Endothelial cell of umbilical vein (primary cell): ENCODE measurements at regions not wholly inside any gene's neighbourhood (a gene's known extent, or its start where the extent isn't known, plus 50 kb on each side); places are given as distances from the start of the nearest gene placed in this dataset.

ENCODE experiments used
- BruUV-seq: library from RNA; stranded (reverse); fragments of 400-500 nt; replicated peaks from 2 replicates; lab custom pipeline; 2021; lab: Mats Ljungman, UMichigan
- CTCF ChIA-PET: fragments of 300-600, 350-600 bp; sonication (Branson Sonifier 250); formaldehyde crosslinking; loops from one replicate; lab custom pipeline; 2021; ENCODE audit warnings: antibody characterized with exemption, inconsistent platforms; lab: Charles Lee
- POLR2A ChIA-PET: fragments of 300-600, 350-600 bp; sonication (Branson Sonifier 250); formaldehyde crosslinking; loops from one replicate; lab custom pipeline; 2021; ENCODE audit warnings: antibody characterized with exemption, inconsistent platforms; lab: Charles Lee
- DNase-seq: peaks from one replicate; pipeline ENCODE4 v3.0.0-alpha.2; 2011; ENCODE audit warnings: low read depth, low spot score
- FAIRE-seq: peaks from 2 replicates; lab custom pipeline; 2011; peaks lifted over from hg19 to GRCh38; lab: Jason Lieb, UNC
- H2AFZ ChIP-seq: 2 replicates; pipeline ENCODE4 v1.6.0; 2012; ENCODE audit warnings: low read depth, low read length, control low read depth, inconsistent platforms
- H3K27ac ChIP-seq: 2 replicates; pipeline ENCODE4 v1.5.1; 2011; ENCODE audit warnings: low read depth, mild to moderate bottlenecking, control low read depth, low read length, moderate library complexity; ENCODE audit not compliant: insufficient read depth
- H3K27me3 ChIP-seq, 2 experiments: 2 replicates each; pipeline versions ENCODE4 v1.6.0 to v1.6.1; 2011; ENCODE audit warnings: low read length in 2 of 2, mixed read lengths in 1 of 2; ENCODE audit not compliant: control insufficient read depth in 2 of 2, insufficient read depth in 2 of 2
- H3K36me3 ChIP-seq, 2 experiments: 2 replicates in 1 of 2; 3 replicates in 1 of 2; pipeline ENCODE4 v1.5.1; 2011; ENCODE audit warnings: low read length in 2 of 2, mild to moderate bottlenecking in 1 of 2, moderate library complexity in 1 of 2; ENCODE audit not compliant: control insufficient read depth in 2 of 2, insufficient read depth in 2 of 2; ENCODE audit errors: extremely low read depth in 1 of 2
- H3K4me1 ChIP-seq: 3 replicates; pipeline ENCODE4 v1.5.1; 2011; ENCODE audit warnings: mild to moderate bottlenecking, low read length; ENCODE audit not compliant: control insufficient read depth, insufficient read depth; ENCODE audit errors: extremely low read depth
- H3K4me2 ChIP-seq: 2 replicates; pipeline ENCODE4 v1.6.1; 2011; ENCODE audit warnings: low read length, control low read depth, mixed read lengths; ENCODE audit not compliant: insufficient read depth
- H3K4me3 ChIP-seq, 3 experiments: fragments of 200-600 bp in 1 of 3; sonication (generic), shearing (Covaris generic) in 1 of 3; replicated peaks in 1 of 3; 2 replicates each; pipeline ENCODE4 v1.5.1; 2011 to 2016; ENCODE audit warnings: control low read depth in 3 of 3, low read length in 3 of 3, mild to moderate bottlenecking in 2 of 3, inconsistent platforms in 1 of 3, low read depth in 1 of 3, moderate library complexity in 1 of 3; ENCODE audit not compliant: insufficient read depth in 1 of 3
- H3K79me2 ChIP-seq: 2 replicates; pipeline ENCODE4 v1.6.0; 2012; ENCODE audit warnings: low read length, inconsistent platforms; ENCODE audit not compliant: control insufficient read depth, insufficient read depth
- H3K9ac ChIP-seq: replicated peaks from 2 replicates; pipeline ENCODE3; 2011; ENCODE audit warnings: low read length, control low read depth; ENCODE audit not compliant: insufficient read depth; ENCODE audit errors: extremely low read depth
- H3K9me1 ChIP-seq: replicated peaks from 3 replicates; pipeline ENCODE4 v1.6.0; 2011; ENCODE audit warnings: mild to moderate bottlenecking, low read length; ENCODE audit not compliant: control insufficient read depth, insufficient read depth; ENCODE audit errors: extremely low read depth
- H3K9me3 ChIP-seq: replicated peaks from 2 replicates; pipeline ENCODE4 v1.5.1; 2012; ENCODE audit warnings: low read length, inconsistent platforms; ENCODE audit not compliant: control insufficient read depth, insufficient read depth
- H4K20me1 ChIP-seq: replicated peaks from 2 replicates; pipeline ENCODE3; 2011; ENCODE audit warnings: mild to moderate bottlenecking, low read length; ENCODE audit not compliant: control insufficient read depth, insufficient read depth; ENCODE audit errors: extremely low read depth
- EZH2 ChIP-seq: IDR thresholded peaks from 2 replicates; pipeline ENCODE4 v1.6.1; 2012; ENCODE audit warnings: borderline replicate concordance, low read depth, mild to moderate bottlenecking, moderate library complexity, low read length, inconsistent platforms; ENCODE audit not compliant: severe bottlenecking
- FOS ChIP-seq: IDR thresholded peaks from 2 replicates; pipeline ENCODE4 v1.6.1; 2011; ENCODE audit warnings: mild to moderate bottlenecking, low read length, moderate library complexity, borderline replicate concordance; ENCODE audit not compliant: insufficient read depth
- GATA2 ChIP-seq: IDR thresholded peaks from 2 replicates; pipeline ENCODE4 v1.7.0; 2011; ENCODE audit warnings: low read depth, mild to moderate bottlenecking, moderate library complexity, mixed read lengths, low read length; ENCODE audit not compliant: insufficient read length, insufficient read depth
- JUN ChIP-seq: IDR thresholded peaks from 2 replicates; pipeline ENCODE4 v1.6.1; 2011; ENCODE audit warnings: borderline replicate concordance, low read depth; ENCODE audit not compliant: insufficient read length, insufficient read depth
- MAX ChIP-seq: IDR thresholded peaks from 2 replicates; pipeline ENCODE4 v1.6.1; 2011; ENCODE audit not compliant: insufficient read depth, insufficient read length
- MYC ChIP-seq: IDR thresholded peaks from one replicate; pipeline ENCODE4 v1.6.1; 2011; ENCODE audit warnings: mild to moderate bottlenecking, low read depth, low read length
- POLR2A ChIP-seq: IDR thresholded peaks from 2 replicates; pipeline ENCODE4 v1.6.1; 2012; ENCODE audit warnings: low read depth, mild to moderate bottlenecking, control low read depth, low read length
- POLR2AphosphoS5 ChIP-seq: IDR thresholded peaks from 2 replicates; pipeline ENCODE4 v1.6.1; 2012; ENCODE audit warnings: low read depth, mild to moderate bottlenecking, control low read depth, low read length, moderate library complexity; ENCODE audit not compliant: insufficient read depth
- dilution Hi-C: fragments of 300-500 bp; cut with MboI; formaldehyde crosslinking; loops from one replicate; pipeline ENCODE4 v1.15.0; 2019; ENCODE audit warnings: low sequenced_read_pairs; ENCODE audit not compliant: extremely low pct_ligation_motif_present
- intact Hi-C: fragments of 100-400 bp; cut with micrococcal nuclease; formaldehyde crosslinking; loops from one replicate; pipeline ENCODE4 v1.10.0; 2022
- TF ChIP-seq, protein P1 (sequence below), 2 donors: IDR thresholded peaks; 1 replicate in 1 of 2; 2 replicates in 1 of 2; pipeline ENCODE4 v1.5.1; 2011; ENCODE audit warnings: low read length in 2 of 2, mild to moderate bottlenecking in 2 of 2, moderate library complexity in 2 of 2, control low read depth in 1 of 2, inconsistent platforms in 1 of 2, low read depth in 1 of 2; ENCODE audit not compliant: insufficient read depth in 1 of 2; ENCODE audit errors: extremely low read depth in 1 of 2

DNA sequence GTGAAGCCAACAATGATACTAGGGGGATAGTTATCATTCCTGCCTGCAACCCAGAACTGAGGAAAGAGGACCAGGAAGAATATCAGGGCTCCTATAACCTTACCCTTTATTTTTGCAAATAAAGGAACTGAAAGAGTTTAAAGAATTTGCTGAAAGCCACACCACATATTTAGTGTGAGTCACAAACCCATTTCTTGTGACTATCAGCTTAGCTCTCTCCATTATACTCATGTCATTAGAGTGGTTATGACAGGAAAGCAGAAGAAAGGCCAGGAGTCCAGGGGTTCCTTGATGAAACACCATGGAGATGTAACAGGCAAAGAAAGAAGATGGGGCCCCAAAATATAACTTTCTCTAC is 141.1 kb upstream of the SAMSN1 start:
- no peak overlapping the region for H2AFZ ChIP-seq
- POLR2A ChIA-PET, result no interaction called here
- no peak overlapping the region for H3K4me3 ChIP-seq
- no peak overlapping the region for H3K27ac ChIP-seq
- FAIRE-seq (no peak), DNase-seq (no peak)
- no peaks in the 10 kb centered on the region for H3K79me2 ChIP-seq
- H3K4me2 ChIP-seq, result no peak overlapping the region
- intact Hi-C loops, result no loop called here
- no peak for TF ChIP-seq JUN
- no peak for TF ChIP-seq FOS
- no peak for TF ChIP-seq EZH2
- no peak for TF ChIP-seq POLR2AphosphoS5
- no peak for TF ChIP-seq POLR2A
- CTCF ChIA-PET, result interaction anchor here (1.2 kb wide), 1 partner anchor 51 kb away, joined by 3 read pairs; no protein-coding TSS in a partner anchor
- no peaks in the 10 kb centered on the region for H3K9me1 ChIP-seq
- no peaks in the 10 kb centered on the region for H3K27me3 ChIP-seq
- H3K9ac ChIP-seq, result no peak overlapping the region
- dilution Hi-C loops, result no loop called here
- H3K9me3 ChIP-seq, result no peaks in the 10 kb centered on the region
- peaks cover 10% of the 10 kb centered on the region for H3K4me1 ChIP-seq
- BruUV-seq, result no TSS peak
- H4K20me1 ChIP-seq, result no peaks in the 10 kb centered on the region
- no peaks in the 10 kb centered on the region for H3K36me3 ChIP-seq

- ChIA-PET POLR2A (no interaction called here), CTCF (interaction anchor here (1.2 kb wide), 1 partner anchor 51 kb away, joined by 3 read pairs; no protein-coding TSS in a partner anchor)
- Histone ChIP-seq H3K27ac (no peak overlapping the region), H3K4me1 (peaks cover 10% of the 10 kb centered on the region), H3K79me2 (no peaks in the 10 kb centered on the region), H3K9ac (no peak overlapping the region), H3K4me2 (no peak overlapping the region), H2AFZ (no peak overlapping the region), H3K4me3 (no peak overlapping the region), H3K9me1 (no peaks in the 10 kb centered on the region), H4K20me1 (no peaks in the 10 kb centered on the region), H3K9me3 (no peaks in the 10 kb centered on the region), H3K36me3 (no peaks in the 10 kb centered on the region), H3K27me3 (no peaks in the 10 kb centered on the region)
- TF ChIP-seq EZH2 (no peak), MYC (no peak), JUN (no peak), FOS (no peak), MAX (no peak), POLR2A (no peak), POLR2AphosphoS5 (no peak), GATA2 (no peak)
- TF ChIP-seq, protein P1, sequence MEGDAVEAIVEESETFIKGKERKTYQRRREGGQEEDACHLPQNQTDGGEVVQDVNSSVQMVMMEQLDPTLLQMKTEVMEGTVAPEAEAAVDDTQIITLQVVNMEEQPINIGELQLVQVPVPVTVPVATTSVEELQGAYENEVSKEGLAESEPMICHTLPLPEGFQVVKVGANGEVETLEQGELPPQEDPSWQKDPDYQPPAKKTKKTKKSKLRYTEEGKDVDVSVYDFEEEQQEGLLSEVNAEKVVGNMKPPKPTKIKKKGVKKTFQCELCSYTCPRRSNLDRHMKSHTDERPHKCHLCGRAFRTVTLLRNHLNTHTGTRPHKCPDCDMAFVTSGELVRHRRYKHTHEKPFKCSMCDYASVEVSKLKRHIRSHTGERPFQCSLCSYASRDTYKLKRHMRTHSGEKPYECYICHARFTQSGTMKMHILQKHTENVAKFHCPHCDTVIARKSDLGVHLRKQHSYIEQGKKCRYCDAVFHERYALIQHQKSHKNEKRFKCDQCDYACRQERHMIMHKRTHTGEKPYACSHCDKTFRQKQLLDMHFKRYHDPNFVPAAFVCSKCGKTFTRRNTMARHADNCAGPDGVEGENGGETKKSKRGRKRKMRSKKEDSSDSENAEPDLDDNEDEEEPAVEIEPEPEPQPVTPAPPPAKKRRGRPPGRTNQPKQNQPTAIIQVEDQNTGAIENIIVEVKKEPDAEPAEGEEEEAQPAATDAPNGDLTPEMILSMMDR (IDR thresholded peaks at IDR 0.05; ENCODE audit: extremely low read depth in 1 of 2, insufficient read depth in 1 of 2, low read depth in 1 of 2, low read length in 2 of 2), result no peak
- DNase-seq (no peak), FAIRE-seq (no peak)
- intact Hi-C loops (no loop called here), dilution Hi-C loops (no loop called here)
- no TSS peak for BruUV-seq
Measured at GRCh38 chr21:14686466-14687267, 140.6 kb upstream of the SAMSN1 start.
